H1 (cell line): ENCODE measurements at regions not wholly inside any gene's neighbourhood (a gene's known extent, or its start where the extent isn't known, plus 50 kb on each side); places are given as distances from the start of the nearest gene placed in this dataset.

Experiments
- CBX5 ChIP-seq: fragments of 300-800, 300-1000 bp; sonication (generic); IDR thresholded peaks from 2 replicates; pipeline ENCODE4 v1.7.1; 2016; ENCODE audit warnings: antibody characterized with exemption, low read length, low read depth
- CHD7 ChIP-seq: fragments of 300-600 bp; sonication (generic); IDR thresholded peaks from 2 replicates; pipeline ENCODE4 v1.7.1; 2012; ENCODE audit warnings: low read length, moderate library complexity, mild to moderate bottlenecking, inconsistent platforms; ENCODE audit not compliant: insufficient replicate concordance
- EGR1 ChIP-seq: IDR thresholded peaks from 2 replicates; pipeline ENCODE4 v1.6.1; 2011; ENCODE audit warnings: low read depth, low read length, borderline replicate concordance
- EP300 ChIP-seq, 2 experiments: IDR thresholded peaks; 1 replicate in 1 of 2; 2 replicates in 1 of 2; pipeline ENCODE4 v1.6.1; 2011 to 2012; ENCODE audit warnings: low read depth in 2 of 2, low read length in 2 of 2, mild to moderate bottlenecking in 2 of 2, borderline replicate concordance in 1 of 2, inconsistent platforms in 1 of 2, moderate library complexity in 1 of 2
- KDM4A ChIP-seq: IDR thresholded peaks from one replicate; pipeline ENCODE4 v1.7.1; 2012; ENCODE audit warnings: low read depth, mild to moderate bottlenecking, moderate library complexity, low read length, inconsistent platforms; ENCODE audit not compliant: severe bottlenecking
- MAX ChIP-seq: IDR thresholded peaks from 2 replicates; pipeline ENCODE4 v1.6.1; 2012; ENCODE audit warnings: inconsistent platforms
- POLR2A ChIP-seq, 2 experiments: IDR thresholded peaks; 1 replicate in 1 of 2; 2 replicates in 1 of 2; pipeline ENCODE4 v1.6.1; 2011; ENCODE audit warnings: low read depth in 2 of 2, low read length in 2 of 2, mild to moderate bottlenecking in 2 of 2; ENCODE audit errors: control extremely low read depth in 1 of 2
- POLR2AphosphoS5 ChIP-seq: IDR thresholded peaks from 2 replicates; pipeline ENCODE4 v1.6.1; 2011; ENCODE audit warnings: low read depth, low read length
- SAP30 ChIP-seq: fragments of 300-600 bp; sonication (generic); IDR thresholded peaks from 2 replicates; pipeline ENCODE4 v1.7.1; 2012; ENCODE audit warnings: low read length, moderate library complexity, mild to moderate bottlenecking, inconsistent platforms; ENCODE audit not compliant: insufficient read depth, insufficient replicate concordance
- USF2 ChIP-seq: IDR thresholded peaks from 2 replicates; pipeline ENCODE4 v1.6.1; 2011; ENCODE audit warnings: low read length, improper control_type of control experiment

GRCh38 chr2:78718024-78718423 lies 307.5 kb upstream of the REG3G start (continued):
- TF ChIP-seq CHD7 (no peak), SAP30 (no peak), CBX5 (no peak), MAX (no peak), EP300 (IDR thresholded peaks at IDR 0.05; ENCODE audit: borderline replicate concordance in 1 of 2, low read depth in 2 of 2, low read length in 2 of 2) (no peak), EGR1 (no peak), USF2 (no peak), KDM4A (no peak), POLR2A (IDR thresholded peaks at IDR 0.05; ENCODE audit: control extremely low read depth in 1 of 2, low read depth in 2 of 2, low read length in 2 of 2) (no peak), POLR2AphosphoS5 (no peak)
